Body of pancreas (tissue), 4 donors: ENCODE measurements at regions not wholly inside any gene's neighbourhood (a gene's known extent, or its start where the extent isn't known, plus 50 kb on each side); places are given as distances from the start of the nearest gene placed in this dataset.

Experiments
- POLR2A ChIP-seq, 3 donors: fragments of 450-650 bp; IDR thresholded peaks; one replicate each; pipeline ENCODE4 v1.6.1; 2016; ENCODE audit warnings: antibody characterized with exemption in 3 of 3, mild to moderate bottlenecking in 2 of 3
- TF ChIP-seq, protein P1 (sequence below), 7 experiments: fragments of 450-650 bp in 4 of 7; fragments of 200-600 bp in 3 of 7; sonication (generic) in 3 of 7; IDR thresholded peaks; one replicate each; pipeline ENCODE4 v1.5.1; 2016 to 2019; ENCODE audit warnings: antibody characterized with exemption in 7 of 7

DNA sequence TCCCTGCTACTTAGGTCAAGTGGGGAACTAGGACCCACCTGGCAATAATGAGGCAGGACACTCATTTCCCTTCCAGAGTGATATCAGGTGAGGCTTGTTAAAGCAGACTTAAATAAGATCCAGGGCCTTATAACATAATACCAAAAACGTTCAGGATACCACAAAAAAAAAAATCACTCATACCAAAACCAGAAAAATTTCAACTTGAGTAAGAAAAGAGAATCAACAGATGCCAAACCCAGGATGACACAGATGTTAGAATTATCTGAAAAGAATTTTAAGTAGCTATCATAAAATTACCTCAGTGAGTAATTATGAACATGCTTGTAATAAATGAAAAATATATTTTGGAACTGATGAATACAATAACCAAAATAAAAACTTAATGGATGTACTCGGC lies 255.6 kb upstream of the OSR1 start:
- TF ChIP-seq, protein P1, sequence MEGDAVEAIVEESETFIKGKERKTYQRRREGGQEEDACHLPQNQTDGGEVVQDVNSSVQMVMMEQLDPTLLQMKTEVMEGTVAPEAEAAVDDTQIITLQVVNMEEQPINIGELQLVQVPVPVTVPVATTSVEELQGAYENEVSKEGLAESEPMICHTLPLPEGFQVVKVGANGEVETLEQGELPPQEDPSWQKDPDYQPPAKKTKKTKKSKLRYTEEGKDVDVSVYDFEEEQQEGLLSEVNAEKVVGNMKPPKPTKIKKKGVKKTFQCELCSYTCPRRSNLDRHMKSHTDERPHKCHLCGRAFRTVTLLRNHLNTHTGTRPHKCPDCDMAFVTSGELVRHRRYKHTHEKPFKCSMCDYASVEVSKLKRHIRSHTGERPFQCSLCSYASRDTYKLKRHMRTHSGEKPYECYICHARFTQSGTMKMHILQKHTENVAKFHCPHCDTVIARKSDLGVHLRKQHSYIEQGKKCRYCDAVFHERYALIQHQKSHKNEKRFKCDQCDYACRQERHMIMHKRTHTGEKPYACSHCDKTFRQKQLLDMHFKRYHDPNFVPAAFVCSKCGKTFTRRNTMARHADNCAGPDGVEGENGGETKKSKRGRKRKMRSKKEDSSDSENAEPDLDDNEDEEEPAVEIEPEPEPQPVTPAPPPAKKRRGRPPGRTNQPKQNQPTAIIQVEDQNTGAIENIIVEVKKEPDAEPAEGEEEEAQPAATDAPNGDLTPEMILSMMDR (IDR thresholded peaks at IDR 0.05) = no peak
- TF ChIP-seq POLR2A (IDR thresholded peaks at IDR 0.05) = no peak
